ENCODE measurements at regions not wholly inside any gene's neighbourhood (a gene's known extent, or its start where the extent isn't known, plus 50 kb on each side); places are given as distances from the start of the nearest gene placed in this dataset.

DNA sequence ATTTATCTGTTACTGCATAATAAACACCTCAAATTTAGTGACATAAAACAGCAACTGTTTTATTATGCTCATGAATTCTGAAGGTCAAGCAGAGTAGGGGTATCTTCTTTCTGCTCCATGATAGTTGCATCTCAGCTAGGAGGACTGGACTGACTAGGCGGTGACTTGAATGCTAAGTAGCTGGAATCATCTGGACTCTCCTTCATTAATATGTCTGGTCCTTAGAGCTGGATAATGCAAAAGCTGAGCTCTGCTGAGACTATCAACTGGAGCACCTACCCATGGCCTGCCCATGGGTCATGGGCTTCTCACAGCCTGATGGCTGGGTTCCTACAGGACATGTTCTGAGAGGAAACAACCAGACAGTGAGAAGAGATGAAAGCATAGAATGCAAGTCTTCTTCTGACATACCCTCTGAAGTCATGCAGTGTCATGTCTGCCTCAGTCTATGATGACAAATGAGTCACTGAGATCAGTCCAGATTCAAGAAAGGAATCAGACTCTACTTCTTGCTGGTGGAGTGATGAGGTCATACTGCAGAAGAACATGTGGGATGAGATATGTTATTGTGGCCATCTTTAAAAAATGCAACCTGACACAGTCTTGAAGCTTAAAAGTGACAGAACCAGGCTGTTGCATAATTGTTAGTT lies 174.2 kb upstream of the OSR1 start:
- intact Hi-C loops (cut with micrococcal nuclease; ENCODE audit: unreplicated experiment) (no loop called here), in situ Hi-C loops (cut with MboI) (no loop called here)
- ChIA-PET RAD21 (ENCODE audit: unreplicated experiment) (no interaction called here), SMC1A (ENCODE audit: uncharacterized antibody, unreplicated experiment) (no interaction called here), POLR2A (no interaction called here), CTCF (no interaction called here)
- Histone ChIP-seq H2AFZ (ENCODE audit: control insufficient read depth, low read depth, low read length) (no peak overlapping the region), H3K36me3 (ENCODE audit: control insufficient read depth in 2 of 2, insufficient read depth in 2 of 2, low read length in 1 of 2) (no peaks in the 10 kb centered on the region), H3K9me3 (replicated peaks; ENCODE audit: control insufficient read depth, insufficient read depth, low read length) (no peaks in the 10 kb centered on the region), H4K20me1 (ENCODE audit: control insufficient read depth, insufficient read depth) (no peaks in the 10 kb centered on the region), H3K79me2 (ENCODE audit: control insufficient read depth, insufficient read depth, low read length) (no peaks in the 10 kb centered on the region), H3K9ac (ENCODE audit: control insufficient read depth, insufficient read depth, low read length) (no peak overlapping the region), H3K4me3 (no peak overlapping the region), H3K27me3 (replicated peaks in 1 of 2; ENCODE audit: control insufficient read depth in 2 of 2, insufficient read depth in 2 of 2, low read length in 1 of 2) (no peaks in the 10 kb centered on the region), H3K4me2 (ENCODE audit: control insufficient read depth, insufficient read depth) (no peak overlapping the region), H3K4me1 (ENCODE audit: control insufficient read depth, insufficient read depth, low read length) (no peaks in the 10 kb centered on the region), H3K27ac (ENCODE audit: control insufficient read depth, insufficient read depth) (no peak overlapping the region)
- TF ChIP-seq ESRRA (IDR thresholded peaks at IDR 0.05; ENCODE audit: low read length) (no peak), RAD51 (IDR thresholded peaks at IDR 0.05) (no peak), DPF2 (IDR thresholded peaks at IDR 0.05) (no peak), ZNF274 (IDR thresholded peaks at IDR 0.05; ENCODE audit: insufficient read depth, insufficient read length) (no peak), BCL11A (IDR thresholded peaks at IDR 0.05; ENCODE audit: low read depth, low read length) (no peak), NFYB (IDR thresholded peaks at IDR 0.05; ENCODE audit: insufficient read depth, low read depth, low read length) (no peak), POLR2A (IDR thresholded peaks at IDR 0.05; ENCODE audit: low read depth, low read length) (no peak), SMARCA5 (IDR thresholded peaks at IDR 0.05) (no peak), ZSCAN29 (IDR thresholded peaks at IDR 0.05) (no peak), CHD2 (IDR thresholded peaks at IDR 0.05; ENCODE audit: borderline replicate concordance, low read depth, low read length) (no peak), NFYA (IDR thresholded peaks at IDR 0.05; ENCODE audit: borderline replicate concordance, low read depth, low read length) (no peak), KDM1A (IDR thresholded peaks at IDR 0.05; ENCODE audit: borderline replicate concordance) (no peak), RAD21 (IDR thresholded peaks at IDR 0.05; ENCODE audit: insufficient read depth, low read depth, low read length) (no peak), JUND (IDR thresholded peaks at IDR 0.05; ENCODE audit: low read depth, low read length) (no peak)
- TF ChIP-seq, protein P1, sequence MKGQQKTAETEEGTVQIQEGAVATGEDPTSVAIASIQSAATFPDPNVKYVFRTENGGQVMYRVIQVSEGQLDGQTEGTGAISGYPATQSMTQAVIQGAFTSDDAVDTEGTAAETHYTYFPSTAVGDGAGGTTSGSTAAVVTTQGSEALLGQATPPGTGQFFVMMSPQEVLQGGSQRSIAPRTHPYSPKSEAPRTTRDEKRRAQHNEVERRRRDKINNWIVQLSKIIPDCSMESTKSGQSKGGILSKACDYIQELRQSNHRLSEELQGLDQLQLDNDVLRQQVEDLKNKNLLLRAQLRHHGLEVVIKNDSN (IDR thresholded peaks at IDR 0.05; ENCODE audit: borderline replicate concordance, extremely low read length, insufficient read depth, low read depth, low read length), result no peak
- TF ChIP-seq, protein P2, sequence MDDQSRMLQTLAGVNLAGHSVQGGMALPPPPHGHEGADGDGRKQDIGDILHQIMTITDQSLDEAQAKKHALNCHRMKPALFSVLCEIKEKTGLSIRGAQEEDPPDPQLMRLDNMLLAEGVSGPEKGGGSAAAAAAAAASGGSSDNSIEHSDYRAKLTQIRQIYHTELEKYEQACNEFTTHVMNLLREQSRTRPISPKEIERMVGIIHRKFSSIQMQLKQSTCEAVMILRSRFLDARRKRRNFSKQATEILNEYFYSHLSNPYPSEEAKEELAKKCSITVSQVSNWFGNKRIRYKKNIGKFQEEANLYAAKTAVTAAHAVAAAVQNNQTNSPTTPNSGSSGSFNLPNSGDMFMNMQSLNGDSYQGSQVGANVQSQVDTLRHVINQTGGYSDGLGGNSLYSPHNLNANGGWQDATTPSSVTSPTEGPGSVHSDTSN (IDR thresholded peaks at IDR 0.05; ENCODE audit: insufficient replicate concordance, low read depth, low read length), result no peak
- TF ChIP-seq, protein P3, sequence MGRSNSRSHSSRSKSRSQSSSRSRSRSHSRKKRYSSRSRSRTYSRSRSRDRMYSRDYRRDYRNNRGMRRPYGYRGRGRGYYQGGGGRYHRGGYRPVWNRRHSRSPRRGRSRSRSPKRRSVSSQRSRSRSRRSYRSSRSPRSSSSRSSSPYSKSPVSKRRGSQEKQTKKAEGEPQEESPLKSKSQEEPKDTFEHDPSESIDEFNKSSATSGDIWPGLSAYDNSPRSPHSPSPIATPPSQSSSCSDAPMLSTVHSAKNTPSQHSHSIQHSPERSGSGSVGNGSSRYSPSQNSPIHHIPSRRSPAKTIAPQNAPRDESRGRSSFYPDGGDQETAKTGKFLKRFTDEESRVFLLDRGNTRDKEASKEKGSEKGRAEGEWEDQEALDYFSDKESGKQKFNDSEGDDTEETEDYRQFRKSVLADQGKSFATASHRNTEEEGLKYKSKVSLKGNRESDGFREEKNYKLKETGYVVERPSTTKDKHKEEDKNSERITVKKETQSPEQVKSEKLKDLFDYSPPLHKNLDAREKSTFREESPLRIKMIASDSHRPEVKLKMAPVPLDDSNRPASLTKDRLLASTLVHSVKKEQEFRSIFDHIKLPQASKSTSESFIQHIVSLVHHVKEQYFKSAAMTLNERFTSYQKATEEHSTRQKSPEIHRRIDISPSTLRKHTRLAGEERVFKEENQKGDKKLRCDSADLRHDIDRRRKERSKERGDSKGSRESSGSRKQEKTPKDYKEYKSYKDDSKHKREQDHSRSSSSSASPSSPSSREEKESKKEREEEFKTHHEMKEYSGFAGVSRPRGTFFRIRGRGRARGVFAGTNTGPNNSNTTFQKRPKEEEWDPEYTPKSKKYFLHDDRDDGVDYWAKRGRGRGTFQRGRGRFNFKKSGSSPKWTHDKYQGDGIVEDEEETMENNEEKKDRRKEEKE (IDR thresholded peaks at IDR 0.05), result no peak
- TF ChIP-seq, protein P4, sequence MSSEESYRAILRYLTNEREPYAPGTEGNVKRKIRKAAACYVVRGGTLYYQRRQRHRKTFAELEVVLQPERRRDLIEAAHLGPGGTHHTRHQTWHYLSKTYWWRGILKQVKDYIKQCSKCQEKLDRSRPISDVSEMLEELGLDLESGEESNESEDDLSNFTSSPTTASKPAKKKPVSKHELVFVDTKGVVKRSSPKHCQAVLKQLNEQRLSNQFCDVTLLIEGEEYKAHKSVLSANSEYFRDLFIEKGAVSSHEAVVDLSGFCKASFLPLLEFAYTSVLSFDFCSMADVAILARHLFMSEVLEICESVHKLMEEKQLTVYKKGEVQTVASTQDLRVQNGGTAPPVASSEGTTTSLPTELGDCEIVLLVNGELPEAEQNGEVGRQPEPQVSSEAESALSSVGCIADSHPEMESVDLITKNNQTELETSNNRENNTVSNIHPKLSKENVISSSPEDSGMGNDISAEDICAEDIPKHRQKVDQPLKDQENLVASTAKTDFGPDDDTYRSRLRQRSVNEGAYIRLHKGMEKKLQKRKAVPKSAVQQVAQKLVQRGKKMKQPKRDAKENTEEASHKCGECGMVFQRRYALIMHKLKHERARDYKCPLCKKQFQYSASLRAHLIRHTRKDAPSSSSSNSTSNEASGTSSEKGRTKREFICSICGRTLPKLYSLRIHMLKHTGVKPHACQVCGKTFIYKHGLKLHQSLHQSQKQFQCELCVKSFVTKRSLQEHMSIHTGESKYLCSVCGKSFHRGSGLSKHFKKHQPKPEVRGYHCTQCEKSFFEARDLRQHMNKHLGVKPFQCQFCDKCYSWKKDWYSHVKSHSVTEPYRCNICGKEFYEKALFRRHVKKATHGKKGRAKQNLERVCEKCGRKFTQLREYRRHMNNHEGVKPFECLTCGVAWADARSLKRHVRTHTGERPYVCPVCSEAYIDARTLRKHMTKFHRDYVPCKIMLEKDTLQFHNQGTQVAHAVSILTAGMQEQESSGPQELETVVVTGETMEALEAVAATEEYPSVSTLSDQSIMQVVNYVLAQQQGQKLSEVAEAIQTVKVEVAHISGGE (CRISPR knock-in tag; IDR thresholded peaks at IDR 0.05), result no peak
- WGBS (ENCODE audit: insufficient coverage, insufficient replicate concordance, low lambda C conversion rate, missing lambda C conversion rate), result 64% methylated on average over 1 of the region's 1 CpG
- BruUV-seq (replicated peaks), result no TSS peak
- ATAC-seq, result no peak
- no peak for DNase-seq (ENCODE audit: low read depth, low spot score)
- no peak for FAIRE-seq

Measured in GM12878 (cell line).